ENCODE measurements at regions not wholly inside any gene's neighbourhood (a gene's known extent, or its start where the extent isn't known, plus 50 kb on each side); places are given as distances from the start of the nearest gene placed in this dataset.

DNA sequence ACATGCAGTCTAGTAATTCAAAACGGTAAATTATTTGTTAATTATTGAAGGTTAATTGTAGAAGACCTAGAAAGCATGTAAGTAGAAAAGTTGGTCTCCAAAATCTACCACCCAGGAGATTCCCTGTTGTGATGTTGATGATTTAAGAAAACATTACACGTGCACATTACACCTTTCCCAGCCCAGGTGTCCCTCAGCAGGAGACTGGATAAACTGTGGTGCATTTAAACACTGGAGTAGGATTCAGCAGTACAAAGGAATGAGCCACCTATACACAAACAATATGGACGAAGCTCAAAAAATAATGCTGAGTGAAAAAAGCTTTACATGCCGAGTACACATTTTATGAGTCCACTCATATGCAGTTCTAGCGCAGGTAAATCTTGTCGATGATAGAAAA, 109.0 kb upstream of the STARD3NL start:
- Histone ChIP-seq H3K9me3 (ENCODE audit: insufficient read depth, low read length) (no peaks in the 10 kb centered on the region), H3K4me3 (ENCODE audit: insufficient read length, low read depth) (no peak overlapping the region)

DNA sequence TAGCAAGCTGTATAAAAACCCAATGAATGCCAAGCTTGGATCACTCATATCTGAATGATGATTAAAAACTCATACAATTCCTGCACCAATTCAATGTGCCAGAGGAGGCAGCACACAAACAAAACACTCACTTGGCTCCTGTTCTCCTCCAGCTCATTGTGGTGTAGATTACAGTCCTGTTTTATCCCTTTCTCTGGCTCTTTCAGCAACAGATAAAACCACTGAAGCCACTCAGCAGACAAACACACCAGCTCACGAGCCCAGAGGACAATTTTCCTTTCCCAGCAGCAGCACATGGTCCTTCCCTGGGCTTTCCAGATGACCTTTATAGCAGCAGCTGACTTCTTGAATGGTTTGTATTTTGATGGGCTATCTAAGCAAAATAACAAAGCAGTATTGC, 107.3 kb upstream of the STARD3NL start:
- Histone ChIP-seq H3K4me1 (ENCODE audit: insufficient read depth, insufficient read length) (no peaks in the 10 kb centered on the region), H3K4me3 (ENCODE audit: insufficient read length, low read depth) (no peak overlapping the region), H3K9ac (ENCODE audit: insufficient read length, low read depth) (no peak overlapping the region)

More for the DNA sequence above, 109.0 kb upstream of the STARD3NL start:
- TF ChIP-seq YY1 (IDR thresholded peaks at IDR 0.05; ENCODE audit: insufficient read depth, insufficient read length) (no peak), ZNF274 (IDR thresholded peaks at IDR 0.05; ENCODE audit: low read depth, low read length) (no peak), SUZ12 (IDR thresholded peaks at IDR 0.05; ENCODE audit: extremely low read depth, insufficient read depth, insufficient read length) (no peak)
- Histone ChIP-seq H3K9ac (ENCODE audit: insufficient read length, low read depth) (no peak overlapping the region), H3K27me3 (ENCODE audit: insufficient read depth, insufficient read length) (no peaks in the 10 kb centered on the region), H3K4me1 (ENCODE audit: insufficient read depth, insufficient read length) (no peaks in the 10 kb centered on the region), H3K36me3 (ENCODE audit: insufficient read depth, insufficient read length, low read length) (no peaks in the 10 kb centered on the region)
- DNase-seq (ENCODE audit: low read depth, low spot score) = no peak

DNA sequence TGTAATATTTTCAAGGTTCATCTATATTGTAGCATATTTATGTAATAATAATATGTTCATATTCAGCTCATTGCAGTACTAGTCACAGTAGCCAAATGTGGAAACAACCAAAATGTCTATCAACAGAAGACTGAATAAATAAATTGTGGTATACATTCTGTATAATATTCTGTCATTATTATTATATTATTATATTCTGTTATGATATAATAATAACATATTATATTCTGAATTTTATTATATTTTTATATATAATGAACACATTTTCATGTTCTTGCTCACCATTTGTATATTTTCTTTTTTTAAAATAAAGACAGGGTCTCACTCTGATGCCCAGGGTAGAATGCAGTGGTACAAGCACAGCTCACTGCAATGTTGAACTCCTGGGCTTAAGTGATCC, 91.2 kb upstream of the STARD3NL start:
- no peak for DNase-seq (ENCODE audit: low read depth, low spot score)
- Histone ChIP-seq H3K9me3 (ENCODE audit: insufficient read depth, low read length) (peaks cover 32% of the 10 kb centered on the region), H3K27me3 (ENCODE audit: insufficient read depth, insufficient read length) (no peaks in the 10 kb centered on the region)

More for the DNA sequence above, 107.3 kb upstream of the STARD3NL start:
- Histone ChIP-seq H3K27me3 (ENCODE audit: insufficient read depth, insufficient read length) (no peaks in the 10 kb centered on the region), H3K36me3 (ENCODE audit: insufficient read depth, insufficient read length, low read length) (no peaks in the 10 kb centered on the region), H3K9me3 (ENCODE audit: insufficient read depth, low read length) (no peaks in the 10 kb centered on the region)
- TF ChIP-seq YY1 (IDR thresholded peaks at IDR 0.05; ENCODE audit: insufficient read depth, insufficient read length) = no peak
- no peak for TF ChIP-seq ZNF274 (IDR thresholded peaks at IDR 0.05; ENCODE audit: low read depth, low read length)
- no peak for TF ChIP-seq SUZ12 (IDR thresholded peaks at IDR 0.05; ENCODE audit: extremely low read depth, insufficient read depth, insufficient read length)
- DNase-seq (ENCODE audit: low read depth, low spot score) = peak; percentile 76

GRCh38 chr7:38102507-38102906, 75.5 kb upstream of the STARD3NL start:
- no peaks in the 10 kb centered on the region for H3K4me1 ChIP-seq (ENCODE audit: insufficient read depth, insufficient read length)
- no peak for DNase-seq (ENCODE audit: low read depth, low spot score)
- TF ChIP-seq ZNF274 (IDR thresholded peaks at IDR 0.05; ENCODE audit: low read depth, low read length) (no peak), YY1 (IDR thresholded peaks at IDR 0.05; ENCODE audit: insufficient read depth, insufficient read length) (no peak), SUZ12 (IDR thresholded peaks at IDR 0.05; ENCODE audit: extremely low read depth, insufficient read depth, insufficient read length) (no peak)

More for the DNA sequence above, 91.2 kb upstream of the STARD3NL start:
- Histone ChIP-seq H3K36me3 (ENCODE audit: insufficient read depth, insufficient read length, low read length) (no peaks in the 10 kb centered on the region), H3K4me3 (ENCODE audit: insufficient read length, low read depth) (no peak overlapping the region), H3K4me1 (ENCODE audit: insufficient read depth, insufficient read length) (no peaks in the 10 kb centered on the region), H3K9ac (ENCODE audit: insufficient read length, low read depth) (no peak overlapping the region)
- TF ChIP-seq SUZ12 (IDR thresholded peaks at IDR 0.05; ENCODE audit: extremely low read depth, insufficient read depth, insufficient read length) = no peak
- TF ChIP-seq ZNF274 (IDR thresholded peaks at IDR 0.05; ENCODE audit: low read depth, low read length) = no peak
- no peak for TF ChIP-seq YY1 (IDR thresholded peaks at IDR 0.05; ENCODE audit: insufficient read depth, insufficient read length)

GRCh38 chr7:38105874-38106483, 72.1 kb upstream of the STARD3NL start:
- Histone ChIP-seq H3K4me3 (ENCODE audit: insufficient read length, low read depth) (no peak overlapping the region), H3K36me3 (ENCODE audit: insufficient read depth, insufficient read length, low read length) (no peaks in the 10 kb centered on the region), H3K9me3 (ENCODE audit: insufficient read depth, low read length) (no peaks in the 10 kb centered on the region), H3K9ac (ENCODE audit: insufficient read length, low read depth) (no peak overlapping the region), H3K4me1 (ENCODE audit: insufficient read depth, insufficient read length) (no peaks in the 10 kb centered on the region), H3K27me3 (ENCODE audit: insufficient read depth, insufficient read length) (no peaks in the 10 kb centered on the region)
- no peak for TF ChIP-seq ZNF274 (IDR thresholded peaks at IDR 0.05; ENCODE audit: low read depth, low read length)
- no peak for TF ChIP-seq YY1 (IDR thresholded peaks at IDR 0.05; ENCODE audit: insufficient read depth, insufficient read length)
- TF ChIP-seq SUZ12 (IDR thresholded peaks at IDR 0.05; ENCODE audit: extremely low read depth, insufficient read depth, insufficient read length) = no peak
- DNase-seq (ENCODE audit: low read depth, low spot score) = peak; percentile 25

More at GRCh38 chr7:38102507-38102906, 75.5 kb upstream of the STARD3NL start:
- H3K9me3 ChIP-seq (ENCODE audit: insufficient read depth, low read length) = peaks cover 15% of the 10 kb centered on the region; the same call in 1 of the 2 replicates
- H3K27me3 ChIP-seq (ENCODE audit: insufficient read depth, insufficient read length) = no peaks in the 10 kb centered on the region
- H3K36me3 ChIP-seq (ENCODE audit: insufficient read depth, insufficient read length, low read length) = no peaks in the 10 kb centered on the region
- H3K9ac ChIP-seq (ENCODE audit: insufficient read length, low read depth) = no peak overlapping the region
- no peak overlapping the region for H3K4me3 ChIP-seq (ENCODE audit: insufficient read length, low read depth)

DNA sequence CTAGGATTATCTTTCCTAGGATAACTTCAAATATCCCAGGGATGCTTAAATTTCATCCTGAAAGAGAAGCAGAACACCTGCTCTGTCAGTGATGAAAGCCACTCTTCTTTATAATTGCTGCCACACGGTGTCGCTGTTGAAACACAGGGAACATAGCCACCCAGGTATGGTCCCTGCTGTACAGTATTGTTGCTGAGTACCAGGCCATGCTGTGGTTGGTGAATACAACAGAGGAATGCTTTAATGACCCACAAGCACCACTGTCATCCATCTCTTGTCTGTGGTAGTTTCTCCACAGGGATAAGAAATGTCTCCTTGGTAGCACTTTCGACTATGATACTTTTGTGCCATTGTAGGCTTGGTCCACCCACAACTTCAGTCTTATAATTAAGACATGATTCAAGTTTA, 70.6 kb upstream of the STARD3NL start:
- no peak for TF ChIP-seq ZNF274 (IDR thresholded peaks at IDR 0.05; ENCODE audit: low read depth, low read length)
- no peak for TF ChIP-seq SUZ12 (IDR thresholded peaks at IDR 0.05; ENCODE audit: extremely low read depth, insufficient read depth, insufficient read length)
- TF ChIP-seq YY1 (IDR thresholded peaks at IDR 0.05; ENCODE audit: insufficient read depth, insufficient read length) = no peak
- no peaks in the 10 kb centered on the region for H3K9me3 ChIP-seq (ENCODE audit: insufficient read depth, low read length)
- no peak overlapping the region for H3K9ac ChIP-seq (ENCODE audit: insufficient read length, low read depth)
- no peaks in the 10 kb centered on the region for H3K27me3 ChIP-seq (ENCODE audit: insufficient read depth, insufficient read length)
- no peaks in the 10 kb centered on the region for H3K4me1 ChIP-seq (ENCODE audit: insufficient read depth, insufficient read length)
- H3K4me3 ChIP-seq (ENCODE audit: insufficient read length, low read depth) = no peak overlapping the region
- H3K36me3 ChIP-seq (ENCODE audit: insufficient read depth, insufficient read length, low read length) = no peaks in the 10 kb centered on the region
- peak; percentile 63 for DNase-seq (ENCODE audit: low read depth, low spot score)

- no peak for DNase-seq (ENCODE audit: low read depth, low spot score)
- Histone ChIP-seq H3K4me3 (ENCODE audit: insufficient read length, low read depth) (no peak overlapping the region), H3K27me3 (ENCODE audit: insufficient read depth, insufficient read length) (no peaks in the 10 kb centered on the region), H3K36me3 (ENCODE audit: insufficient read depth, insufficient read length, low read length) (no peaks in the 10 kb centered on the region), H3K9me3 (ENCODE audit: insufficient read depth, low read length) (no peaks in the 10 kb centered on the region), H3K9ac (ENCODE audit: insufficient read length, low read depth) (no peak overlapping the region), H3K4me1 (ENCODE audit: insufficient read depth, insufficient read length) (no peaks in the 10 kb centered on the region)
- TF ChIP-seq YY1 (IDR thresholded peaks at IDR 0.05; ENCODE audit: insufficient read depth, insufficient read length) (no peak), ZNF274 (IDR thresholded peaks at IDR 0.05; ENCODE audit: low read depth, low read length) (no peak), SUZ12 (IDR thresholded peaks at IDR 0.05; ENCODE audit: extremely low read depth, insufficient read depth, insufficient read length) (no peak)
These were observed 66.0 kb upstream of the STARD3NL start for GRCh38 chr7:38112075-38112474.
